Retinal pigment epithelial cell (primary cell): ENCODE measurements at regions not wholly inside any gene's neighbourhood (a gene's known extent, or its start where the extent isn't known, plus 50 kb on each side); places are given as distances from the start of the nearest gene placed in this dataset.
"Not testable (repeated sequence)": the region's sequence is repeated elsewhere in the genome, so short reads cannot be mapped to it uniquely, and the experiment has no call there.

ENCODE experiments used
- DNase-seq: peaks from one replicate; pipeline ENCODE4 v3.0.0-alpha.2; 2010; ENCODE audit warnings: low read depth
- H3K4me3 ChIP-seq: 2 replicates; pipeline ENCODE4 v1.5.1; 2011; ENCODE audit warnings: mild to moderate bottlenecking, low read length, control low read depth, moderate library complexity
- CTCF ChIP-seq: conservative IDR thresholded peaks from 2 replicates; pipeline ENCODE4 v1.5.1; 2011; ENCODE audit warnings: low read depth, low read length, control low read depth, inconsistent platforms

- H3K4me3 ChIP-seq = no peak overlapping the region
- TF ChIP-seq CTCF = no peak
- no peak for DNase-seq
Measured at GRCh38 chr11:86147004-86147403, 78.1 kb upstream of the PICALM start.

DNA sequence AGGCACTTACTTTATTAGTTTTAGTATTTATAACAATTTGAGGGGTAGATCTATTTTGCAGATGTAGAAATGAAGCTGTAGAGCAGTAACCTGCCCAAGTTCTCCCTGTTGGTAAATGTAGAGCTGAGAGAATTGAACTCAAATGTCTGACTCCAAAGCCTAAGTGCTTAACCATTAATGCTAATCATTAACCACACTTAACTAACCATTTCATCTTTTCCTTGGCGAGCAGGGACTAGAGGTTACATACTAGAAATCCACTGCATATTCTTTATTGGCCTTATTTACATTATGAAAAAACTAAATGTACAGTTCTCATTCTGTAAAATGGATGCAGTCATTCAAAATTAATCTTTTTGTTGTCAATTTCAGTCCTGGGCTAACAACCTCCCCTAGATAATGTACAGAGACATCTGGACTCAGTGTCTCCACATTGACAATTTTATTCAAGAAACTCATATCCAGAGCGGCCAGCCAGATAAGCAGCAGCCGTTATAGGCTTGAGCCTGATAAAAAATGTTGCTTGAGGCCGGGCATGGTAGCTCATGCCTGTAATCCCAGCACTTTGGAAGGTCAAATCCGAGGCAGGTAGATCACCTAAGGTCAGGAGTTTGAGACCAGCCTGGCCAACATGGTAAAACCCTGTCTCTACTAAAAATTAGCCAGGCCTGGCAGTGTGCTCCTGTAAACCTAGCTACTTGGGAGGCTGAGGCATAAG lies 76.7 kb upstream of the PICALM start:
- H3K4me3 ChIP-seq = no peak overlapping the region
- no peak for TF ChIP-seq CTCF
- DNase-seq = no peak

- no peak for TF ChIP-seq CTCF
- DNase-seq = no peak
Measured at GRCh38 chr11:86144846-86145245, 76.0 kb upstream of the PICALM start.

GRCh38 chr11:86144087-86144486 lies 75.2 kb upstream of the PICALM start:
- not testable (repeated sequence) for H3K4me3 ChIP-seq, DNase-seq

More at GRCh38 chr11:86144846-86145245, 76.0 kb upstream of the PICALM start:
- no peak overlapping the region for H3K4me3 ChIP-seq

- H3K4me3 ChIP-seq = no peak overlapping the region
- no peak for TF ChIP-seq CTCF
- no peak for DNase-seq
Measured at GRCh38 chr11:86143087-86144030, 74.5 kb upstream of the PICALM start.

DNA sequence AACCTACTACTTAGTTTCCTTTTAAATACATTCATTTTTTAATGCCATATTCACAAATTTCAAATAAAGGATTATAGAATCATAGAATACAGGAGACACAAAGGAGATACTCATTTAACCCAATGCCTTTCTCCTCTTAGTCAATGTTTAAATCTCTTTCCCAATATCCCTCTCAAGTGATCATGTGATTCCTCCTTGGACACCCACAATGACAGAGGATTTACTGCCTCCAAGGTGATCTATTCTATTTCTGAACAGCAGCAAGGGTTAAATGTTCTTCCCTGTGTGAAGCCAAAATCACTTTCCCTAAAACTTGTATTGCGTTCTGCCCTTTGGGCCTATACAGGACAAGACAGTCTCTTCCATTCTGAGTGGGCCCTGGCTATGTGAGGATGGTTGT lies 73.3 kb upstream of the PICALM start:
- no peak for TF ChIP-seq CTCF
- H3K4me3 ChIP-seq = no peak overlapping the region
- no peak for DNase-seq

GRCh38 chr11:86141727-86142126 lies 72.8 kb upstream of the PICALM start:
- no peak for DNase-seq
- H3K4me3 ChIP-seq = no peak overlapping the region
- no peak for TF ChIP-seq CTCF
